ENCODE measurements at regions not wholly inside any gene's neighbourhood (a gene's known extent, or its start where the extent isn't known, plus 50 kb on each side); places are given as distances from the start of the nearest gene placed in this dataset.
"Not testable (repeated sequence)": the region's sequence is repeated elsewhere in the genome, so short reads cannot be mapped to it uniquely, and the experiment has no call there.

- Histone ChIP-seq H4K20me1 (ENCODE audit: insufficient read depth) (no peaks in the 10 kb centered on the region), H3K27me3 (replicated peaks; ENCODE audit: insufficient read depth) (no peaks in the 10 kb centered on the region), H3K27ac (no peak overlapping the region), H3K4me1 (ENCODE audit: insufficient read depth) (no peaks in the 10 kb centered on the region), H2AFZ (no peak overlapping the region), H3K79me2 (ENCODE audit: insufficient read depth) (no peaks in the 10 kb centered on the region), H3K36me3 (ENCODE audit: low read depth) (no peaks in the 10 kb centered on the region), H3K9me2 (ENCODE audit: insufficient read depth) (no peaks in the 10 kb centered on the region), H3K4me3 (no peak overlapping the region), H3F3A (ENCODE audit: insufficient read depth) (no peaks in the 10 kb centered on the region), H3K9me3 (ENCODE audit: low read depth) (no peaks in the 10 kb centered on the region), H3K4me2 (ENCODE audit: unreplicated experiment) (no peak overlapping the region), H3K9ac (no peak overlapping the region)
- no peak for DNase-seq
- in situ Hi-C loops (cut with MboI) = no loop called here
- WGBS, 2 experiments (ENCODE audit: low coverage in 1 of 2, low lambda C conversion rate in 2 of 2, missing lambda C conversion rate in 2 of 2) = 27 to 34% methylated on average over 5 of the region's 5 CpGs
- TF ChIP-seq EZH2phosphoT487 (IDR thresholded peaks at IDR 0.05; ENCODE audit: insufficient read depth, low read depth) = no peak
- TF ChIP-seq EZH2 (IDR thresholded peaks at IDR 0.05; ENCODE audit: insufficient read depth, poor library complexity, severe bottlenecking) = no peak
These were observed 159.8 kb downstream of the DPY19L2 start for GRCh38 chr12:63508543-63508942.

DNA sequence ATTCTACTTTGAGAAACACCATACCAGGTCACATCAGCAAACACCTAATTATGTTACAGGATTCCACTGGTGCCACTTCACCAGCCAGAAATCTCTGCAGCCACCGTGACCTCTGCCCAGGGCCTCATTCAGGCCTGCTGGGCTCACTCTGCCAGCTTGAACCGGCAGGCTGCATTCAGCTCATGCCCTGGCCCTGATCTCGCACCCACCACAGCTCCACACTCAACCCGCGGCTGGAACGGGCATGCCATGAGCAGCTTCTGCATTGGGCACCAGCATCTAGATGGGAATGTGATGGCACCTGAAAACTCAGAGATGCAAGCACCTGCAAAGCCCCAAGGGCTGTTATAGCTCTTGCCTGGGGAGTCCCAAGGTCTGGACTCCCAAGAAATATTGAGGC lies 168.7 kb downstream of the DPY19L2 start:
- in situ Hi-C loops (cut with MboI) = no loop called here
- Histone ChIP-seq H3K9me3 (ENCODE audit: low read depth) (no peaks in the 10 kb centered on the region), H4K20me1 (ENCODE audit: insufficient read depth) (no peaks in the 10 kb centered on the region), H2AFZ (no peak overlapping the region), H3K27me3 (replicated peaks; ENCODE audit: insufficient read depth) (no peaks in the 10 kb centered on the region), H3K4me1 (ENCODE audit: insufficient read depth) (no peaks in the 10 kb centered on the region), H3K4me2 (ENCODE audit: unreplicated experiment) (no peak overlapping the region), H3K36me3 (ENCODE audit: low read depth) (no peaks in the 10 kb centered on the region), H3F3A (ENCODE audit: insufficient read depth) (no peaks in the 10 kb centered on the region), H3K27ac (no peak overlapping the region), H3K79me2 (ENCODE audit: insufficient read depth) (no peaks in the 10 kb centered on the region), H3K9ac (no peak overlapping the region), H3K9me2 (ENCODE audit: insufficient read depth) (no peaks in the 10 kb centered on the region; the same call in 1 of the 2 replicates), H3K4me3 (no peak overlapping the region)
- 26 to 34% methylated on average over 6 of the region's 6 CpGs for WGBS, 2 experiments (ENCODE audit: low coverage in 1 of 2, low lambda C conversion rate in 2 of 2, missing lambda C conversion rate in 2 of 2)
- DNase-seq = no peak
- no peak for TF ChIP-seq EZH2phosphoT487 (IDR thresholded peaks at IDR 0.05; ENCODE audit: insufficient read depth, low read depth)
- no peak for TF ChIP-seq EZH2 (IDR thresholded peaks at IDR 0.05; ENCODE audit: insufficient read depth, poor library complexity, severe bottlenecking)

- Histone ChIP-seq H3K27ac (no peak overlapping the region), H3K4me3 (no peak overlapping the region), H3K79me2 (ENCODE audit: insufficient read depth) (no peaks in the 10 kb centered on the region), H3K4me2 (ENCODE audit: unreplicated experiment) (no peak overlapping the region), H3K27me3 (replicated peaks; ENCODE audit: insufficient read depth) (no peaks in the 10 kb centered on the region), H3K9ac (no peak overlapping the region), H3K9me2 (ENCODE audit: insufficient read depth) (no peaks in the 10 kb centered on the region; the same call in 1 of the 2 replicates), H2AFZ (no peak overlapping the region), H4K20me1 (ENCODE audit: insufficient read depth) (no peaks in the 10 kb centered on the region), H3F3A (ENCODE audit: insufficient read depth) (no peaks in the 10 kb centered on the region), H3K36me3 (ENCODE audit: low read depth) (no peaks in the 10 kb centered on the region), H3K9me3 (ENCODE audit: low read depth) (no peaks in the 10 kb centered on the region), H3K4me1 (ENCODE audit: insufficient read depth) (no peaks in the 10 kb centered on the region)
- in situ Hi-C loops (cut with MboI) = no loop called here
- no peak for DNase-seq
- TF ChIP-seq EZH2 (IDR thresholded peaks at IDR 0.05; ENCODE audit: insufficient read depth, poor library complexity, severe bottlenecking) (no peak), EZH2phosphoT487 (IDR thresholded peaks at IDR 0.05; ENCODE audit: insufficient read depth, low read depth) (no peak)
These were observed 170.1 kb downstream of the DPY19L2 start for GRCh38 chr12:63498239-63498638.

- in situ Hi-C loops (cut with MboI) = no loop called here
- H3K79me2 ChIP-seq (ENCODE audit: insufficient read depth) = no peaks in the 10 kb centered on the region
- H3K9me3 ChIP-seq (ENCODE audit: low read depth) = no peaks in the 10 kb centered on the region
- no peaks in the 10 kb centered on the region for H3K4me1 ChIP-seq (ENCODE audit: insufficient read depth)
- H3K27me3 ChIP-seq (replicated peaks; ENCODE audit: insufficient read depth) = no peaks in the 10 kb centered on the region
- no peak for DNase-seq
- H3K4me2 ChIP-seq (ENCODE audit: unreplicated experiment) = no peak overlapping the region
- H3K9ac ChIP-seq = no peak overlapping the region
- no peak overlapping the region for H2AFZ ChIP-seq
- H3K9me2 ChIP-seq (ENCODE audit: insufficient read depth) = no peaks in the 10 kb centered on the region; the same call in 1 of the 2 replicates
- no peak overlapping the region for H3K27ac ChIP-seq
- no peaks in the 10 kb centered on the region for H3F3A ChIP-seq (ENCODE audit: insufficient read depth)
- no peaks in the 10 kb centered on the region for H4K20me1 ChIP-seq (ENCODE audit: insufficient read depth)
- H3K4me3 ChIP-seq = no peak overlapping the region
- no peaks in the 10 kb centered on the region for H3K36me3 ChIP-seq (ENCODE audit: low read depth)
- TF ChIP-seq EZH2 (IDR thresholded peaks at IDR 0.05; ENCODE audit: insufficient read depth, poor library complexity, severe bottlenecking) (no peak), EZH2phosphoT487 (IDR thresholded peaks at IDR 0.05; ENCODE audit: insufficient read depth, low read depth) (no peak)
- 13 to 19% methylated on average over 2 of the region's 2 CpGs for WGBS, 2 experiments (ENCODE audit: low coverage in 1 of 2, low lambda C conversion rate in 2 of 2, missing lambda C conversion rate in 2 of 2)
These were observed 171.6 kb downstream of the DPY19L2 start for GRCh38 chr12:63496654-63497053.

GRCh38 chr12:63495974-63496373 lies 172.3 kb downstream of the DPY19L2 start:
- Histone ChIP-seq H3F3A (ENCODE audit: insufficient read depth) (no peaks in the 10 kb centered on the region), H3K4me1 (ENCODE audit: insufficient read depth) (no peaks in the 10 kb centered on the region), H3K36me3 (ENCODE audit: low read depth) (no peaks in the 10 kb centered on the region), H3K9me2 (ENCODE audit: insufficient read depth) (no peaks in the 10 kb centered on the region; the same call in 1 of the 2 replicates), H2AFZ (no peak overlapping the region), H3K79me2 (ENCODE audit: insufficient read depth) (no peaks in the 10 kb centered on the region), H4K20me1 (ENCODE audit: insufficient read depth) (no peaks in the 10 kb centered on the region), H3K9ac (no peak overlapping the region), H3K4me2 (ENCODE audit: unreplicated experiment) (no peak overlapping the region), H3K27ac (no peak overlapping the region), H3K9me3 (ENCODE audit: low read depth) (no peaks in the 10 kb centered on the region), H3K27me3 (replicated peaks; ENCODE audit: insufficient read depth) (no peaks in the 10 kb centered on the region), H3K4me3 (no peak overlapping the region)
- in situ Hi-C loops (cut with MboI) = no loop called here
- TF ChIP-seq EZH2 (IDR thresholded peaks at IDR 0.05; ENCODE audit: insufficient read depth, poor library complexity, severe bottlenecking) (no peak), EZH2phosphoT487 (IDR thresholded peaks at IDR 0.05; ENCODE audit: insufficient read depth, low read depth) (no peak)
- DNase-seq = no peak
- WGBS, 2 experiments (ENCODE audit: low coverage in 1 of 2, low lambda C conversion rate in 2 of 2, missing lambda C conversion rate in 2 of 2) = 14 to 17% methylated on average over 1 of the region's 1 CpG

DNA sequence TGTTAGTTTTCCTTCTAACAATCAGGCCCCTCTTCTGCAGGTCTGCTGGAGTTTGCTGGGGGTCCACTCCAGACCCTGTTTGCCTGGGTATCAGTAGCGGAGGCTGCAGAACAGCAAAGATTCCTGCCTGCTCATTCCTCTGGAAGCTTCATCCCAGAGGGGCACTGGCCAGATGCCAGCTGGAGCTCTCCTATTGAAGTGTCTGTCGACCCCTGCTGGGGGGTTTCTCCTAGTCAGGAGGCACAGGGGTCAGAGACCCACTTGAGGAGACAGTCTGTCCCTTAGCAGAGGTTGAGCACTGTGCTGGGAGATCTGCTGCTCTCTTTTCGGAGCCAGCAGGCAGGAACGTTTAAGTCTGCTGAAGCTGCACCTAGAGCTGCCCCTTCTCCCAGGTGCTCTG lies 174.9 kb downstream of the DPY19L2 start:
- H3K79me2 ChIP-seq (ENCODE audit: insufficient read depth); H3K4me3 ChIP-seq; H3K9me2 ChIP-seq (ENCODE audit: insufficient read depth); DNase-seq; H2AFZ ChIP-seq; H3K9ac ChIP-seq; H3K27ac ChIP-seq; H3K27me3 ChIP-seq (replicated peaks; ENCODE audit: insufficient read depth); H3K9me3 ChIP-seq (ENCODE audit: low read depth); H3K36me3 ChIP-seq (ENCODE audit: low read depth); H3K4me1 ChIP-seq (ENCODE audit: insufficient read depth); in situ Hi-C loops (cut with MboI); H3K4me2 ChIP-seq (ENCODE audit: unreplicated experiment); H3F3A ChIP-seq (ENCODE audit: insufficient read depth); H4K20me1 ChIP-seq (ENCODE audit: insufficient read depth): not testable (repeated sequence)
- 48 to 51% methylated on average over 4 of the region's 4 CpGs for WGBS, 2 experiments (ENCODE audit: low coverage in 1 of 2, low lambda C conversion rate in 2 of 2, missing lambda C conversion rate in 2 of 2)
